Femur (tissue), 1 donor: ENCODE measurements at regions not wholly inside any gene's neighbourhood (a gene's known extent, or its start where the extent isn't known, plus 50 kb on each side); places are given as distances from the start of the nearest gene placed in this dataset.

Experiments
- DNase-seq: peaks from one replicate; pipeline ENCODE4 v3.0.0-alpha.2; 2017

DNA sequence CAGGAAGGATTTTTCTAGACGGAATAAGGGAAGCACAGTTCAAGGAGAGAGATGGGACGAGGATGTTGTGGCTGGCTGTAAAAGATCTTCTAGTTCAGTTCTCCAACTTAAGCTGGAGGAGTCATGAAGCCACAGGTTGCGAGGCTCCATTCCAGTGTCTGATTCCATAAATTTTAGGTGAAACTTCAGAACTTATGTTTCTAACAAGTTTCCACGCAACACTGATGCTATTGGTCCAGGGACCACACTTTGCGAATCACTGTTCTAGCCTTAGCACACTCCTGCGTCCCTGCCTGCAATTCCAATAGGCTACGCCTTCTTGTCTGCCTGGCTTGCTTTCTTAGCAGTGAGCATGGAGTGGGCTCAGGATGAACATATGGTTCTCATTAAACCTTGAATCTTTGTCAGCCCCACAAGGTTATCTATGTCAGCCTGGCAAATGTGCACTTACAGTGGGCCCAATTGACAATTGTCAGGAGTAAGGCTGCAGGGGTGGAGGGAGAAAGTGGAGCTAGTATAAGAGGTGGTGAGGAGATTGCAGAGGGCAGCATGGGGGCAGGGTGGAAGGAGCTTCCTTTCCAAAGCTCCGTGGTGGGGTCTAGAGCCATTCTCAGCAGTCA is 438.1 kb upstream of the ST6GAL2 start:
- DNase-seq, result peak; percentile 40

DNA sequence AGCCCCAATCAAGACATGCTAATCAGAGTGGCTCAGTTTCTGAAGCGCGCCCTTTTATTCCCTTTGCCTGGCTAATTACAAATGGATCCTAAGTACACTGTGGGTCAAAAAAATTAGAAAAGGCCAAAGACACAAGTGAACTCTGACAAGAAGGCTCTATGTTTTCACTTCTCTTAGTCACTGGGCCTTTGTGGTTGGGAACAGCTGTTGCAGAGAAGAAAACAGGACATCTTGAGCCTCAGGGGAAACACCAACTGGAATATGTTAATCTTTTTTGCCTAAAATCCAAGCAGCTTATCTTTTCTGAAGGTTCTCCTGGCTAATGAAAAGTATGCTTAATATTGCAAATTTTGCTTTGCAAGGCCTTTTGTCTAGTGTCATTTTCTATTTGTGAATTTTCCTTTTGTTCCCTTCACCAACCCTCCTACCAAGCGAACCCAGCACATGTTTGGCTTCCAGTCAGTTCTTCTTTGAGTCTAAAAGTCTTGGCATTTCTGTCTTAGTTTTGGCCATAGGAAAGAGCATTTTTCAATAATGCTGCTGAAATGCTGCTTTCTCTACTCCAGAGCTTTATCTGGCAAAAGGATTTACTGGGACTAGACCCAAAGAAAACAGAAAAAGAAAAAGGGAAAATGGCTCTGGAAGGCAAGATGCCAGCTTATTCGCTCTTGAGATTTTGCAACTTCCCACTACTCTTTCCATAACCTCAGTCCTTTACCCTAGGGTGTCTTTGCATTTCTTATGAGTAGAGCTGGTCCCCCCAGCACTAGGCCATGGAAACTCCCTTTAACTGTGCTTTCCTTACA is 440.2 kb upstream of the ST6GAL2 start:
- DNase-seq, result peak; percentile 65

GRCh38 chr2:107334306-107334705 is 448.3 kb upstream of the ST6GAL2 start:
- DNase-seq, result no peak

DNA sequence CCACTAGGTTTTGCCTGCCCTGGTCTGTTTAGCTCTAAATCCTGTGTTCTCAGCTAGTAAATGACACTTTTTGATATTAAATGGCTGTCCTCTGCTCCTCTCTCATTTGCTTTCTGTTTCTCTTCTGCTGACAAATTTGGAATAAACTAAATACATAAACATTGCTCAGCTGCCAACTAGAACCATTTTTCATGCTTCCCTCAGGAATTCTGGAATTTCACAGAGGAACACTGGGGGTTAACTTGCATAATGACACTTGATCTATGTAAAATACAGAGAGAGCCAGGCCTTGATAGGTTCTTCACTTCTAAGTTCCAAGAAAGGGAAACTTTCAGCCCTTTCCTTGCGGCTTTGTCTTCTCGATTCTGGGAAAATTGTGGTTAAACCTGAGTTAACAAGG is 450.6 kb upstream of the ST6GAL2 start:
- no peak for DNase-seq

DNA sequence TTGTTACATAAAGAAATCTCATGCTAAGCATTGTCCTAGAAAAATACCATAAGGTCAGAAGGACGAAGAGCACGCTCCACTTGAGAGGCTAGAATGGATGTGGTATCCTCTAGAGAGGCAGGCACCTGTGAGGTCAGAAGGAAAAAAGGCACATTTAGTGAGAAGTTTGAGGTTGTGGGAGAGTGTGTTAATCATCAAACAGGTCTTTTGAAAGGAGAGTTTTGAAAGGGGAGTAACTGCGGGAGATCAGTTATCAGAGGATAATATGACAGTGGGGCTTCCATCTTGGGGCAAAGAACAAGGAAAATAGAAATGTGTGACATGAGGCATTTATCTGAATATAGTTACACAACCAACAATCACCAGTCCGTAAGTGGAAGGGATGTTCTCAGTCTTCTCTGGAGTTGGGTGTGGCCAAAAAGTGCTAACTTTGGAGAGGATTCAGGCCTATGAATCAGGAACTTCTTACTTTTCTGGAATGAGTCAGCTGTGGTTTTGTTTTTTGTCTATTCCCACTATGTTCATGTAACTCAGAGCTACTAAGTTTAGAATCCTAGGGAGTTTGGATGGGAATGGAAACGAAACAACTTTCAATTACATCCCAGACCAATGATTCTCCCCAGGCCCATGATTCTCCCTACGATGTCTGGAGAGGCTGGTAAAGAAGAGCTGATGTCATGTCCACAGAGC is 451.4 kb upstream of the ST6GAL2 start:
- DNase-seq, result no peak

DNA sequence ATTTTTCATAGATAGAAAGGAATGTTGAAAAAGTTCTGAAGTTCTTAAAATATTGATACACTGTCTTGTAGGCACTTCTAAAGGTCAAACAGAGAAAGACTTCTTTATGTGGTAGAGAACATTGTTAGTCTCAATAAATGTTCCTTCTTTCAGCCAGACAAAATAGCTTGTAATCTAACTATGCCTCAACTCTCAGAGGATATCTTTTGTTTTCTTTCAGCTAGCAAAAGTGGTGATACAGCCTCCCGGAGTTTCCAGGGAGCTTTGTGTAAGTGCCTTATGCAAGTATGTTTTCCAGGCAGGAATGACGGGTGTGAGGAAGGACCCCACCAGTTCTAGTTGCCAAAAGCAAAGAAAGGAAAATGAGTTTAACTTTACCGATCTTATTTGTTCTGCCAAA is 452.1 kb upstream of the ST6GAL2 start:
- no peak for DNase-seq

GRCh38 chr2:107338571-107338970 is 452.6 kb upstream of the ST6GAL2 start:
- no peak for DNase-seq

DNA sequence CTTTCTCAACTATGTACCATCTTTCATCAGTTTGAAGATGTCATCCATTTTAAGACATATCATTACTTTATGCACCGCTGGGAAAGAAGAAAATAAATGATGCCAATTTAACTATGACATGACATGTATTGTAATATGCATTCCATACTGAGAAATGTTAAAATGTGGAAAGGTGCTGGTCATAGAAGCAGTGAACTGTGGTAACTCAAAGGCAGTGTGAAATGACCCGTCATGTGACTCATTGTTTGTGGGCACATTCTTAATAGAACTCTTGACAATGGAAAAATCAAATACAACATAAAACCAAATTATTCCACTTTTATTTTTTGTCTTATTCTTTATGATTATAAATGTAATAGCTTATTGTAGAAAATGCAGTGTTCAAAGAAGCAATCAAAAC is 455.0 kb upstream of the ST6GAL2 start:
- no peak for DNase-seq

DNA sequence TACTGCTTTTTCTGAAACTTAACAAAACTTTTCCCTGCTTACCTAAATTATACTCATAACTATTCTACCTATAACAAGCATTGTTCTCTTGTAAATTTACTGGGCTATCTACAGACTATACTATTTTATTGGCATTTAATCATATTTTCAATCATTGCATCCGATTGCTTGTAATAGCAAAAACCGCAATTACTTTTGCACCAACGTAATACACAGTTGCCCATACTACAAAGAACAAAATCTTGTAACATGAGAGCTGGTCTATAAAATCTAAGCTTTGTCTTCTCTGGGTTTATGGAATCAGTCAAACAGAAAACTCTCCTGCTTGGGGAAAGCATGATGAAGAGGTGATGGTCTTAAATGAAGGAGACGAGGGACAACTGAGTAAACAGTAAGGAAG is 463.4 kb upstream of the ST6GAL2 start:
- DNase-seq, result no peak

DNA sequence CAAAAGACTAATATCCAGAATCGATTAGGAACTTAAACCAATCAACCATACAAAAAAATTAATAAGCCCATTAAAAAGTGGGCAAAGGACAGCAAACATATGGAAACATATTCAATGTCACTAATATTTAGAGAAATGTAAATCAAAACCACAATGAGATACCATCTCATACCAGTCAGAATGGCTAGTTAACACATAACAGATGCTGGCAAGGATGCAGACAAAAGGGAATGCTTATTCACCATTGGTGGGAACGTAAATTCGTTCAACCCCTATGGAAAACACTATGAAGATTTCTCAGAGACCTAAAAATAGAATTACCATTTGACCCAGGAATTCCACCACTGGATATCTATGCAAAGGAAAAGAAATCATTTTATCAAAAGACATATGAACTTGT is 468.2 kb upstream of the ST6GAL2 start:
- no peak for DNase-seq

DNA sequence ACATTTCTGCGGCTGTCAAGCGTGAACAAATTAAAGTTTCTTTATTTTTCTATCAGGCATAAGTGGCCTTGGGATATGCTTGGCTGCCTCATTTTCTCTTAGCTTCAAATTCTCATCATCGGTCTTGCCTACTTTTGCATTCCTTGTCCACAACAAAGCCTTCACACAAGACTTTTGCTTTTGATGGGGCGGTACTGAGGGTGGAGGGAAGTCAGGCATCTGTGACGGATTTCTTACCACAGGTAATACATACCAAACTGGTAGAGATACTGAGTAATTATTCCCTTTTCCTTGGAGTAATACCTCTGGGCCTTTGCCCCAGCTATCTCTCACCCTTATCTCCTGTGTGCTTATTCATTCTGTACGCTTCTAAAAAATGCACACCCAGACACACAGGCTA is 468.3 kb upstream of the RGPD4 start:
- no peak for DNase-seq

DNA sequence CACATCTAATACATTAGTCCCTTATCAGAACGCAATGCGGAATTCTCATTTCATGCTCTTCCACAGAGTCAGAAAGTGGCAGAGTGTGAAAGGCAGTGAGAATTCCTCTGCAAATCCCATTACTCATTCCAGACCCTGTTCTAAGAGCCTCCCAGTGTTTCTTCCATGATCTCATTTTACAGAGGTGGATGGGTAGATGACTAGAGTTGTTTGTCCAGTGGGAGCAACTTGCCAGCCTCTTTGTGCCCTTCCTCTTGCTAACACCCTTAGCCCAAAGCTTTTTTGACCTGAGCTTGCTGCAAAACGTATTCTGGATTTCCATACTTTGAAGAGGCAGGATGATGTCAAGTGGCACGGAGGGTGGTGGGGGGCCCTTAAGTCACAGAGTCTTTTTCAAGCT is 467.7 kb upstream of the RGPD4 start:
- DNase-seq, result no peak

DNA sequence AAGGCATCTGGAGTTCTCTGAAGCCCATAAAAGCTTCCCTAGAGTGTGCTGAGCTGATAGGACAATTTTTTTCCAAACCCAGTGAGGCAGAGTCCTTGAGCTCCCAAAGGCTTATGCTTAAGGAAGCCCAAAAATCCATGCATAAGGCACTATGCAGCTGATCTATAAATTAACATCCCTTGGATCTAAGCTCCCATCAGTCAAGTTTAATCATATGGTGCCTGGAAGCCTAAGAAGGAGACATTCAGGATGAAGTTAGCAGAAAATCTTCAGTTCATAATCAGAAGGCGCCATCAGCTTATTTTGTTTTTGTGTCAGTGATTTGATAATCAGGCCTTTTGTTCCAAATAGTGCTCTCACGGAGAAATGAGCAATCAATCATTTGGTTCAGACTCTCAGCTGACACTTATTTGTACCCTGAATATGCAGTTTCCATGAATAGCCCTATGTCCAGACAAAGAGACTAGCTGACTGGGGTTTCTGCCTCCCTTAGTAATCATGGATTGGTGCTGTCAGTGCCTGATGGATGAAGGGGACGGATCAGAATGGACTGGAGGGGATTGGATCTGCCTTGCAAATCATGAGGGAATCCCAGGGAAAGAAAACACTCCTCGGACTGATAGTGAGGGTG is 464.8 kb upstream of the RGPD4 start:
- no peak for DNase-seq

DNA sequence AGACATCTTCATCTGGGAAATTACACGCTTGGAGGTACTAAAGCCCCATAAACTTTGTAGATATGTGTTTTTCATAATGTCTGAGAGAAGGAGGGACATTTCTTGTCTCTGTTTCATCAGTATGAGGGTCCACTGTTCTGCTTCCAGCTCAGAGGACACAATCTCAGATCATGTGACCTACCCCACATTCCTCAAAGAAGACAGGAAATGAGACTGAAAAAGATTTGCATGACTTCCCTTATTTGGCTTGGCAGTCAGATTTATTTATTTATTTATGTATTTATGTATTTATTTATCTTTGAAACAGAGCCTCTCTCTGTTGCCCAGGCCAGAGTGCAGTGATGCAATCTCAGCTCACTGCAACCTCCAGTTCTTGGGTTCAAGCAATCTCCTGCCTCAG is 463.7 kb upstream of the RGPD4 start:
- DNase-seq, result no peak

DNA sequence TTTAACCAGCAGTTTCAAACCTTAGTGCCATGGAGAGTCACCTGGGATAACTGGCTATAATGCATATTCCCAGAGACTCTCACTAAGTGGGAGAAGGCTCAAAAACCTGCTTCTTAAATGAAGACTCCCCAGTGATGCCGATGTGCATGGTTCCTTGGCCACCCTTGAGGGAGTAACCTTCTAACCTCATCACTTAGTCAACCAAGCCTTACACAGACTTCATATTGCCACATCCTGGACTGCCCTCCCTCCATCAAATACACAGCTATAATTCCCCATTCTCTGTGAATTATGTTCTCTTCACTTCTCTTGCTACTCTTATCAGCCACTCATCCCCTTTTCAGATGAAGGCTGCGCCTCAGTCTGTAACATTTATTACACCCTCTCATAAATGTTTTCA is 462.9 kb upstream of the RGPD4 start:
- no peak for DNase-seq

DNA sequence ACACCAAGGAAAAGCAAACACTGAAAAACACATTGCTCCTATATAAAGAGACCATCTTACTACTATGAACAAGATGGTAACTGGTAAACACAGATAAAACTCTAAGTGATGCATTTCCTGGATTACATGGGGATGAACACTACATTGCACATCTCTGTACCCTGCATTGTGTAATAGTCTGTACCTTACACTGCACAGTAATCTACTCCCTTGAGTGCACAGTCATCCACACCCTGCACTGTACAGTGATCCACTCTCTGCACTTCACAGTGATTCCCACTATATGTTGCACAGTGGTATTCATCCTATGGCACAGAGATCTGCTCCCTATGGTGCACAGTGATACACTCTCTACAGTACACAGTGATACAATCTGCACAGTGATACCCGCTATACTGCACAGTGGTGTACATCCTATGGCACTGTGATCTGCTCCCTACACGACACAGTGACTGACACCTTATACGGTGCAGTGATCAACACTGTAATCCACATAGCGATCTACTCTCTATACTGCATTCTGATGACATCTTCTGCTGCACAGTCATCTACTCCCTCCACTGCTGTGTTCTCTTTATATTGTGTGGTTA is 462.2 kb upstream of the RGPD4 start:
- no peak for DNase-seq

- DNase-seq, result no peak
Observed at GRCh38 chr2:107374249-107374648, 452.4 kb upstream of the RGPD4 start.

DNA sequence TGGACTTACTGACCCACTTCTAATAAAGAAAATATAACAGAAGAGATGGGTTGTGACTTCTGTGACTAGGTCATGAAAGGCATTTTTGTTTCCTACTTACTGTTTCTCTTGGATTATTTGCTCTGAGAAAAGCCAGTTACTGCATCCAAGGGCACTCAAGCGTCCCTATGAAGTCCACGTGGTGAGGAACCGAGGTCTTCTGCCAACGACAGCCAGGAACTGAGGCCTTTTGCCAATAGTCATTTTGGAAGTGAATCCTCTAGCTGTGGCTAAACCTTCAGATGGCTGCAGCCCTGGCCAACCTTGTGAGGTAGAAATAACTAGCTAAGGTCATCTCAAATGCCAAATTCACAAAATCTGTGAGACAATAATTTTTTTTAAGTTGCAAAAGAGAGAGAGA is 449.8 kb upstream of the RGPD4 start:
- no peak for DNase-seq

DNA sequence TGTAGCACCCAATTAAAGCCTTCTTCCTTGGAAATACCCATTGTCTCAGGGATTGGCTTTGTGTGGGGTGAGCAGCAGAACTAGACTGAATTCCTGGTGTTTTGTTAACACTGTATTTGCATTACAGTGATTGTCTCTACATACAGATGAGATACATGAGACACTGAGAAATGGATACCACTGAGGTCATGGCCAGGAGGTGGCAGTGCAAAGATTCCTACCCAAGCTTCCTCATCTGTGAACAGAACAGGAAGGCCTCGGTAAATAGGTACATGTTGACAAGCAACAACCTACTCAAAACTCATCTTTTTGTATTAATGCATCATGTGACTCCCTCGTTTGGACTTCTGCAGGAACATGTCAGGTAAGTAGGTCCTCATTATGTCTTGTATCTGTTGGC is 445.8 kb upstream of the RGPD4 start:
- DNase-seq, result no peak

GRCh38 chr2:107383691-107384090 is 443.0 kb upstream of the RGPD4 start:
- peak; percentile 28 for DNase-seq

DNA sequence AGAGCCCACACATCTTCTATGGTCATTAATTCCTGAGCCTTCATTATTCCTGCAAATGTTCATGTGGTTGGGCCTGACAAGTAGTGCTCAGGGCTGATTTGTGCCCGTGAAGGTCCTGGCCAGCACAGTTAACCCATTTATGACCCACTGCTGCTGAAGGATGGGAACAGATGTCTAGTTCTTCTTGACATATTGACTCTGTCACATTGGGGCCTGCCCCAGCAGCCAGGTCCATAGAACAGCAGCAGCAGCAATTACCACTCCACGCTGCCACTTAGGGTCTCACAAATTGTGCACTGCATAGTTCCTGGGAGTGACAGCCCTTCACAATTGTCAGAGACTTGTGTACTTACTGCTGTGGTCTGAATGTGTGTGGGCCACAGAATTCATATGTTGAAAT is 442.3 kb upstream of the RGPD4 start:
- DNase-seq, result no peak

GRCh38 chr2:107385921-107386320 is 440.8 kb upstream of the RGPD4 start:
- no peak for DNase-seq

DNA sequence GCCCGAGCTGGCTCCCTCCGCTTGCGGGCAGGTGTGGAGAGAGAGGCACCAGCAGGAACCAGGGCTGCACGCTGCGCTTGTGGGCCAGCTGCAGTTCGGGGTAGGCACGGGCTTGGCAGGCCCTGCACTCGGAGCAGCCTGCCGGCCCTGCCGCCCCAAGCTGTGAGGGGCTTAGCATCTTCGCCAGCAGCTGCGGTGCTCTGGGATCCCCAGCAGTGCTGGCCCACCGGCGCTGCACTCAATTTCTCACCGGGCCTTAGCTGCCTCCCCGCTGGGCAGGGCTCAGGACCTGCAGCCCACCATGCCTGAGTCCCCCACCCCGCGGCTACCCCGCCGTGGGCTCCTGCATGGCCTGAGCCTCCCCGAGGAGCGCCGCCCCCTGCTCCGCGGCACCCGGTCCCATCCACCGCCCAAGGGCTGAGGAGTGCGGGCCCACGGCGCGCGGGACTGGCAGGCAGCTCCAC is 434.4 kb upstream of the RGPD4 start:
- DNase-seq, result no peak
